ENCODE measurements at regions not wholly inside any gene's neighbourhood (a gene's known extent, or its start where the extent isn't known, plus 50 kb on each side); places are given as distances from the start of the nearest gene placed in this dataset.

GRCh38 chr2:116879650-116880160 is 934.8 kb upstream of the DDX18 start:
- no peak for TF ChIP-seq CTCF (conservative IDR thresholded peaks at IDR 0.05; ENCODE audit: low read depth, low read length)
- H3K4me3 ChIP-seq (ENCODE audit: low read length) = no peak overlapping the region
- no peak for DNase-seq (ENCODE audit: low read depth)

GRCh38 chr2:116891191-116891590 is 923.3 kb upstream of the DDX18 start:
- no peak for TF ChIP-seq CTCF (conservative IDR thresholded peaks at IDR 0.05; ENCODE audit: low read depth, low read length)
- no peak for DNase-seq (ENCODE audit: low read depth)
- no peak overlapping the region for H3K4me3 ChIP-seq (ENCODE audit: low read length)

GRCh38 chr2:116911540-116911939 is 903.0 kb upstream of the DDX18 start:
- no peak for DNase-seq (ENCODE audit: low read depth)
- no peak for TF ChIP-seq CTCF (conservative IDR thresholded peaks at IDR 0.05; ENCODE audit: low read depth, low read length)
- no peak overlapping the region for H3K4me3 ChIP-seq (ENCODE audit: low read length)

- DNase-seq (ENCODE audit: low read depth) = no peak
- no peak for TF ChIP-seq CTCF (conservative IDR thresholded peaks at IDR 0.05; ENCODE audit: low read depth, low read length)
- no peak overlapping the region for H3K4me3 ChIP-seq (ENCODE audit: low read length)
These were observed 898.8 kb upstream of the DDX18 start for GRCh38 chr2:116915673-116916072.

- no peak overlapping the region for H3K4me3 ChIP-seq (ENCODE audit: low read length)
- no peak for DNase-seq (ENCODE audit: low read depth)
- no peak for TF ChIP-seq CTCF (conservative IDR thresholded peaks at IDR 0.05; ENCODE audit: low read depth, low read length)
These were observed 897.3 kb upstream of the DDX18 start for GRCh38 chr2:116917196-116917595.

GRCh38 chr2:116918574-116918973 is 895.9 kb upstream of the DDX18 start:
- no peak overlapping the region for H3K4me3 ChIP-seq (ENCODE audit: low read length)
- no peak for TF ChIP-seq CTCF (conservative IDR thresholded peaks at IDR 0.05; ENCODE audit: low read depth, low read length)
- no peak for DNase-seq (ENCODE audit: low read depth)

GRCh38 chr2:116922414-116922813 is 892.1 kb upstream of the DDX18 start:
- no peak for TF ChIP-seq CTCF (conservative IDR thresholded peaks at IDR 0.05; ENCODE audit: low read depth, low read length)
- no peak overlapping the region for H3K4me3 ChIP-seq (ENCODE audit: low read length)
- DNase-seq (ENCODE audit: low read depth) = no peak

All from retinal pigment epithelial cell (primary cell).